H9 (cell line): ENCODE measurements at regions not wholly inside any gene's neighbourhood (a gene's known extent, or its start where the extent isn't known, plus 50 kb on each side); places are given as distances from the start of the nearest gene placed in this dataset.

ENCODE experiments used
- DNase-seq: peaks from one replicate; pipeline ENCODE4 v3.0.0-alpha.2; 2017
- H2AFZ ChIP-seq: one replicate; pipeline ENCODE4 v1.6.1; 2013; ENCODE audit warnings: mild to moderate bottlenecking, low read length, control low read depth, moderate library complexity
- H2AK5ac ChIP-seq: 2 replicates; pipeline ENCODE4 v1.6.1; 2013; ENCODE audit warnings: low read length, control low read depth, mixed read lengths; ENCODE audit not compliant: insufficient read length
- H2BK120ac ChIP-seq: one replicate; pipeline ENCODE4 v1.6.1; 2013; ENCODE audit warnings: low read depth, mild to moderate bottlenecking, low read length, control low read depth, inconsistent platforms; ENCODE audit not compliant: poor library complexity, severe bottlenecking
- H2BK12ac ChIP-seq: 2 replicates; pipeline ENCODE4 v1.6.1; 2013; ENCODE audit warnings: low read length, control low read depth, mixed read lengths, low read depth; ENCODE audit not compliant: insufficient read length
- H2BK15ac ChIP-seq: 2 replicates; pipeline ENCODE4 v1.6.1; 2013; ENCODE audit warnings: low read depth, low read length, control low read depth
- H2BK20ac ChIP-seq: one replicate; pipeline ENCODE4 v1.6.1; 2013; ENCODE audit warnings: low read depth, mild to moderate bottlenecking, low read length, control low read depth, inconsistent platforms; ENCODE audit not compliant: poor library complexity, severe bottlenecking
- H2BK5ac ChIP-seq: 2 replicates; pipeline ENCODE4 v1.6.1; 2013; ENCODE audit warnings: low read length, control low read depth, mixed read lengths; ENCODE audit not compliant: insufficient read length
- H3K14ac ChIP-seq: 2 replicates; pipeline ENCODE4 v1.6.1; 2013; ENCODE audit warnings: low read length, control low read depth; ENCODE audit not compliant: insufficient read depth
- H3K18ac ChIP-seq: 2 replicates; pipeline ENCODE4 v1.6.1; 2013; ENCODE audit warnings: low read depth, mild to moderate bottlenecking, mixed read lengths, low read length, control low read depth; ENCODE audit not compliant: insufficient read length
- H3K23ac ChIP-seq: 2 replicates; pipeline ENCODE4 v1.6.1; 2013; ENCODE audit warnings: low read length, control low read depth, mixed read lengths, low read depth; ENCODE audit not compliant: insufficient read length
- H3K23me2 ChIP-seq: 2 replicates; pipeline ENCODE4 v1.6.1; 2013; ENCODE audit warnings: low read depth, mild to moderate bottlenecking, mixed read lengths, low read length, control low read depth; ENCODE audit not compliant: insufficient read length, poor library complexity, severe bottlenecking
- H3K27ac ChIP-seq: 2 replicates; pipeline ENCODE4 v1.5.1; 2013; ENCODE audit warnings: low read length, control low read depth, mixed read lengths, low read depth; ENCODE audit not compliant: insufficient read length
- H3K27me3 ChIP-seq: 2 replicates; pipeline ENCODE4 v1.6.1; 2013; ENCODE audit warnings: low read length, control low read depth, inconsistent platforms; ENCODE audit not compliant: insufficient read depth
- H3K4ac ChIP-seq: 2 replicates; pipeline ENCODE4 v1.6.1; 2013; ENCODE audit warnings: low read depth, mild to moderate bottlenecking, control low read depth, inconsistent platforms, low read length, moderate library complexity
- H3K4me1 ChIP-seq: 2 replicates; pipeline ENCODE4 v1.6.1; 2013; ENCODE audit warnings: low read length, control low read depth, inconsistent platforms; ENCODE audit not compliant: insufficient read depth
- H3K4me2 ChIP-seq: 2 replicates; pipeline ENCODE4 v1.6.1; 2013; ENCODE audit warnings: low read length, control low read depth, mixed read lengths; ENCODE audit not compliant: insufficient read length, insufficient read depth
- H3K56ac ChIP-seq: 2 replicates; pipeline ENCODE4 v1.6.1; 2013; ENCODE audit warnings: low read depth, mild to moderate bottlenecking, mixed read lengths, low read length, control low read depth; ENCODE audit not compliant: insufficient read length
- H3K79me1 ChIP-seq: 2 replicates; pipeline ENCODE4 v1.6.1; 2013; ENCODE audit warnings: low read depth, mild to moderate bottlenecking, moderate library complexity, low read length, control low read depth, inconsistent platforms; ENCODE audit not compliant: insufficient read depth, poor library complexity, severe bottlenecking
- H3K79me2 ChIP-seq: 2 replicates; pipeline ENCODE4 v1.6.1; 2013; ENCODE audit warnings: low read length, control low read depth, inconsistent platforms; ENCODE audit not compliant: insufficient read depth
- H3K9ac ChIP-seq: 2 replicates; pipeline ENCODE4 v1.6.1; 2013; ENCODE audit warnings: low read length, control low read depth, mixed read lengths; ENCODE audit not compliant: insufficient read length; ENCODE audit errors: extremely low read depth
- H3K9me3 ChIP-seq: one replicate; pipeline ENCODE4 v1.6.1; 2013; ENCODE audit warnings: low read depth, low read length, inconsistent platforms; ENCODE audit not compliant: control insufficient read depth
- H3T11ph ChIP-seq: one replicate; pipeline ENCODE4 v1.6.1; 2013; ENCODE audit warnings: mild to moderate bottlenecking, low read length, control low read depth, inconsistent platforms
- H4K20me1 ChIP-seq: one replicate; pipeline ENCODE4 v1.6.1; 2013; ENCODE audit not compliant: control insufficient read depth, insufficient read length, insufficient read depth
- H4K5ac ChIP-seq: 2 replicates; pipeline ENCODE4 v1.6.1; 2013; ENCODE audit warnings: low read depth, mild to moderate bottlenecking, mixed read lengths, low read length, control low read depth; ENCODE audit not compliant: insufficient read length
- H4K8ac ChIP-seq: replicated peaks from 2 replicates; pipeline ENCODE4 v1.6.1; 2013; ENCODE audit warnings: low read length, control low read depth, mixed read lengths, low read depth; ENCODE audit not compliant: insufficient read length
- H4K91ac ChIP-seq: 2 replicates; pipeline ENCODE4 v1.6.1; 2013; ENCODE audit warnings: low read depth, mild to moderate bottlenecking, moderate library complexity, mixed read lengths, low read length, control low read depth; ENCODE audit not compliant: insufficient read length
- H3K27ac Mint-ChIP-seq, 3 experiments: 2 replicates in 2 of 3; 3 replicates in 1 of 3; pipeline ENCODE4 v1.8.0; 2020 to 2021; ENCODE audit warnings: mixed read lengths in 3 of 3, mild to moderate bottlenecking in 1 of 3, moderate library complexity in 1 of 3
- H3K27me3 Mint-ChIP-seq: 2 replicates; pipeline ENCODE4 v1.8.0; 2021; ENCODE audit warnings: low read depth, mild to moderate bottlenecking, moderate library complexity, mixed read lengths
- H3K36me3 Mint-ChIP-seq, 3 experiments: 2 replicates in 2 of 3; 3 replicates in 1 of 3; pipeline ENCODE4 v1.8.0; 2020 to 2021; ENCODE audit warnings: low read depth in 3 of 3, mixed read lengths in 3 of 3; ENCODE audit not compliant: insufficient read depth in 1 of 3
- H3K4me1 Mint-ChIP-seq, 2 experiments: 2 replicates each; pipeline ENCODE4 v1.8.0; 2020; ENCODE audit warnings: mixed read lengths in 2 of 2
- H3K4me3 Mint-ChIP-seq, 2 experiments: 2 replicates in 1 of 2; 3 replicates in 1 of 2; pipeline ENCODE4 v1.8.0; 2020 to 2021; ENCODE audit warnings: mild to moderate bottlenecking in 2 of 2, mixed read lengths in 2 of 2, moderate library complexity in 1 of 2
- H3K9me3 Mint-ChIP-seq, 2 experiments: 2 replicates in 1 of 2; 3 replicates in 1 of 2; pipeline ENCODE4 v1.8.0; 2020; ENCODE audit warnings: mild to moderate bottlenecking in 2 of 2, mixed read lengths in 2 of 2, moderate library complexity in 1 of 2
- CTCF ChIP-seq: fragments of 200-600 bp; sonication (generic); conservative IDR thresholded peaks from 3 replicates; pipeline ENCODE4 v1.8.0; 2021; ENCODE audit warnings: antibody characterized with exemption, mild to moderate bottlenecking
- WGBS: extraction: QIAGEN DNeasy Blood & Tissue Kit; methylation state at CpG from one replicate; pipeline ENCODE4 v1.1.7; 2013; ENCODE audit warnings: missing lambda C conversion rate, low lambda C conversion rate, mixed read lengths; ENCODE audit not compliant: insufficient read length; ENCODE audit errors: extremely low coverage; 5-methylcytosine and 5-hydroxymethylcytosine counted together

GRCh38 chr1:67978890-67979516 is 71.4 kb downstream of the DIRAS3 start:
- no peak overlapping the region for H2BK5ac ChIP-seq
- no peak overlapping the region for H2BK15ac ChIP-seq
- H3K9me3 Mint-ChIP-seq = no peaks in the 10 kb centered on the region
- H3K4me2 ChIP-seq = no peak overlapping the region
- no peak overlapping the region for H3K27ac ChIP-seq
- H3K4me1 ChIP-seq = no peaks in the 10 kb centered on the region
- H3K27ac Mint-ChIP-seq = no peak overlapping the region
- H4K20me1 ChIP-seq = no peaks in the 10 kb centered on the region
- no peak for DNase-seq
- H2BK20ac ChIP-seq = no peak overlapping the region
- no peak overlapping the region for H3K14ac ChIP-seq
- H3K79me1 ChIP-seq = no peaks in the 10 kb centered on the region
- H2AK5ac ChIP-seq = no peak overlapping the region
- no peaks in the 10 kb centered on the region for H3K79me2 ChIP-seq
- H3K23ac ChIP-seq = no peak overlapping the region
- no peak overlapping the region for H3K9ac ChIP-seq
- H4K8ac ChIP-seq = no peak overlapping the region
- no peaks in the 10 kb centered on the region for H3K4me1 Mint-ChIP-seq
- H3K18ac ChIP-seq = no peak overlapping the region
- H4K91ac ChIP-seq = no peak overlapping the region
- H2BK120ac ChIP-seq = no peak overlapping the region
- no peak overlapping the region for H3K56ac ChIP-seq
- no peak overlapping the region for H3T11ph ChIP-seq
- no peaks in the 10 kb centered on the region for H3K27me3 Mint-ChIP-seq
- no peaks in the 10 kb centered on the region for H3K9me3 ChIP-seq
- no peaks in the 10 kb centered on the region for H3K27me3 ChIP-seq
- TF ChIP-seq CTCF = no peak
- H4K5ac ChIP-seq = no peak overlapping the region
- no peaks in the 10 kb centered on the region for H3K23me2 ChIP-seq
- no peaks in the 10 kb centered on the region for H3K36me3 Mint-ChIP-seq
- no peak overlapping the region for H2AFZ ChIP-seq
- no peak overlapping the region for H3K4ac ChIP-seq
- H3K4me3 Mint-ChIP-seq = no peak overlapping the region
- WGBS = no CpG with 5 or more reads among the region's 5 CpGs
- no peak overlapping the region for H2BK12ac ChIP-seq
